ENCODE measurements at regions not wholly inside any gene's neighbourhood (a gene's known extent, or its start where the extent isn't known, plus 50 kb on each side); places are given as distances from the start of the nearest gene placed in this dataset.

- TF ChIP-seq, protein P1, sequence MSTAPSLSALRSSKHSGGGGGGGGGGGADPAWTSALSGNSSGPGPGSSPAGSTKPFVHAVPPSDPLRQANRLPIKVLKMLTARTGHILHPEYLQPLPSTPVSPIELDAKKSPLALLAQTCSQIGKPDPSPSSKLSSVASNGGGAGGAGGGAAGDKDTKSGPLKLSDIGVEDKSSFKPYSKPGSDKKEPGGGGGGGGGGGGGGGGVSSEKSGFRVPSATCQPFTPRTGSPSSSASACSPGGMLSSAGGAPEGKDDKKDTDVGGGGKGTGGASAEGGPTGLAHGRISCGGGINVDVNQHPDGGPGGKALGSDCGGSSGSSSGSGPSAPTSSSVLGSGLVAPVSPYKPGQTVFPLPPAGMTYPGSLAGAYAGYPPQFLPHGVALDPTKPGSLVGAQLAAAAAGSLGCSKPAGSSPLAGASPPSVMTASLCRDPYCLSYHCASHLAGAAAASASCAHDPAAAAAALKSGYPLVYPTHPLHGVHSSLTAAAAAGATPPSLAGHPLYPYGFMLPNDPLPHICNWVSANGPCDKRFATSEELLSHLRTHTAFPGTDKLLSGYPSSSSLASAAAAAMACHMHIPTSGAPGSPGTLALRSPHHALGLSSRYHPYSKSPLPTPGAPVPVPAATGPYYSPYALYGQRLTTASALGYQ (CRISPR knock-in tag; IDR thresholded peaks at IDR 0.05), result no peak
- TF ChIP-seq ZNF660 (CRISPR knock-in tag; IDR thresholded peaks at IDR 0.05; ENCODE audit: borderline replicate concordance, low read depth) (no peak), ZSCAN9 (CRISPR knock-in tag; IDR thresholded peaks at IDR 0.05; ENCODE audit: borderline replicate concordance) (no peak), ATM (IDR thresholded peaks at IDR 0.05; ENCODE audit: borderline replicate concordance) (no peak)
Measured at GRCh38 chr21:41091616-41092015, 76.3 kb upstream of the BACE2 start (continued).

- peaks cover 1 to 4% of the 10 kb centered on the region in 2 experiments; a peak in 1 of 5 replicates for H3K27me3 ChIP-seq (ENCODE audit: control insufficient read depth in 1 of 2, insufficient read depth in 2 of 2, low read length in 2 of 2)
Measured at GRCh38 chr21:41092312-41092711, 75.6 kb upstream of the BACE2 start.

More at GRCh38 chr21:41092312-41092711, 75.6 kb upstream of the BACE2 start:
- intact Hi-C loops (cut with micrococcal nuclease; ENCODE audit: unreplicated experiment), result no loop called here
- H3K4me2 ChIP-seq (ENCODE audit: low read depth, low read length), result no peak overlapping the region
- ChIA-PET POLR2A (no interaction called here), CTCF (ENCODE audit: low intra/inter-chr PET ratio, low total read pairs) (no interaction called here)
- H2AFZ ChIP-seq (ENCODE audit: low read length), result no peak overlapping the region
- in situ Hi-C loops (cut with HindIII; ENCODE audit: extremely low pct_ligation_motif_present, low pct_unique_long_range_greater_than_20kb), result no loop called here
- TF ChIP-seq ZNF772 (CRISPR knock-in tag; IDR thresholded peaks at IDR 0.05) (no peak), ZSCAN12 (CRISPR knock-in tag; IDR thresholded peaks at IDR 0.05) (no peak), ZNF784 (CRISPR knock-in tag; IDR thresholded peaks at IDR 0.05; ENCODE audit: borderline replicate concordance) (no peak), CREM (IDR thresholded peaks at IDR 0.05) (no peak), CREM (CRISPR knock-in tag; IDR thresholded peaks at IDR 0.05) (no peak)
- WGBS (ENCODE audit: low lambda C conversion rate), result 48% methylated on average over 7 of the region's 7 CpGs
- H4K20me1 ChIP-seq (ENCODE audit: insufficient read depth, low read length), result no peaks in the 10 kb centered on the region
- H3K4me1 ChIP-seq (ENCODE audit: insufficient read depth, low read length), result no peaks in the 10 kb centered on the region
- H3K9me3 ChIP-seq (ENCODE audit: low read length), result no peaks in the 10 kb centered on the region
- no peaks in the 10 kb centered on the region for H3K36me3 ChIP-seq (replicated peaks in 1 of 2; ENCODE audit: control insufficient read depth in 1 of 2, insufficient read depth in 2 of 2, low read length in 2 of 2)
- H3K79me2 ChIP-seq (ENCODE audit: insufficient read depth, low read length), result no peaks in the 10 kb centered on the region
- BruUV-seq (replicated peaks), result no TSS peak
- no peak overlapping the region for H3K9ac ChIP-seq (ENCODE audit: insufficient read depth, low read depth, low read length)
- no peak overlapping the region for H3K27ac ChIP-seq (ENCODE audit: extremely low read length, insufficient read depth, low read length)
- FAIRE-seq, result no peak
- DNase-seq (ENCODE audit: low spot score), result no peak
- ATAC-seq, result no peak
- no peak overlapping the region for H3K4me3 ChIP-seq (replicated peaks in 1 of 3; ENCODE audit: insufficient read depth in 1 of 3, low read depth in 2 of 3, low read length in 3 of 3)

All from HepG2 (cell line).